ENCODE measurements at regions not wholly inside any gene's neighbourhood (a gene's known extent, or its start where the extent isn't known, plus 50 kb on each side); places are given as distances from the start of the nearest gene placed in this dataset.

DNA sequence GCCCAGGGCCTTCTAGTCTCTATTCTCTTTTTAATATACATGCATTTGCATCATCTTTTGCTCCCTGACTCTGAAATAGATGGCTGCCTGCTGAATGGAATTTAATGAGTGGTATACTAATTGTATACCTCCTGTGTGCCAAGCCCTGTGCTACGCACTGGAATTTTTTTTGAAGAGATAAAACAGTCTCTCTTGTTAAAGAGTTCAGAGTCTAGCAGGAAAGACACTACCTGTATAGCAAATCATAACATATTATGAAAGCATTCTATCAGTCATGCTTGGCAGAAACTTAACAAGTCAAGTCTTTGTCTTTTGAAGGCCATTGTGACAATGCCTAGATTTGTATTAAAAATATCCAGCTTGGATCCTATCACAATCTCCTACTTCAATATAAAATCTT, 63.7 kb upstream of the SESN3 start:
- no peak overlapping the region for H2AK5ac ChIP-seq (ENCODE audit: low read depth, low read length)
- FAIRE-seq: no peak
- H3K27me3 ChIP-seq (replicated peaks in 1 of 4; ENCODE audit: control insufficient read depth in 3 of 4, extremely low read depth in 1 of 4, insufficient read depth in 3 of 4, low read length in 3 of 4): no peaks in the 10 kb centered on the region
- no peaks in the 10 kb centered on the region for H4K20me1 ChIP-seq (replicated peaks in 1 of 2; ENCODE audit: control insufficient read depth in 1 of 2, insufficient read depth in 2 of 2, low read length in 2 of 2)
- no peak overlapping the region for H3K4ac ChIP-seq (replicated peaks; ENCODE audit: insufficient read length, low read depth, low read length)
- H2BK12ac ChIP-seq (ENCODE audit: low read depth, low read length): no peak overlapping the region; the same call in 1 of the 2 replicates
- no peaks in the 10 kb centered on the region for H3K79me2 ChIP-seq (ENCODE audit: control insufficient read depth in 1 of 2, insufficient read depth in 2 of 2, low read length in 2 of 2)
- 92% methylated on average over 1 of the region's 1 CpG; no CpG with 5 or more reads in 1 of the 2 experiments for WGBS, 2 experiments (ENCODE audit: extremely low coverage in 1 of 2, insufficient coverage in 1 of 2, insufficient read length in 1 of 2, insufficient replicate concordance in 2 of 2, low coverage in 1 of 2, low lambda C conversion rate in 2 of 2, missing lambda C conversion rate in 1 of 2)
- no peak overlapping the region for H2AFZ ChIP-seq (ENCODE audit: low read length)
- no peak overlapping the region for H2BK120ac ChIP-seq (replicated peaks; ENCODE audit: low read depth, low read length)
- DNase-seq (ENCODE audit: low read depth in 1 of 2, low spot score in 2 of 2): no peak
- no peak overlapping the region for H3K4me3 ChIP-seq (ENCODE audit: extremely low read depth in 1 of 4, insufficient read depth in 2 of 4, low read depth in 3 of 4, low read length in 4 of 4)
- no peaks in the 10 kb centered on the region for H3K79me1 ChIP-seq (ENCODE audit: low read depth, low read length)
- H2BK5ac ChIP-seq (ENCODE audit: low read depth, low read length): no peak overlapping the region; the same call in 1 of the 2 replicates
- no peak overlapping the region for H3K23ac ChIP-seq (ENCODE audit: insufficient read length)
- H4K8ac ChIP-seq (ENCODE audit: extremely low read depth, insufficient read depth, low read length): no peak overlapping the region
- H3K4me2 ChIP-seq (ENCODE audit: insufficient read depth in 1 of 2, low read depth in 2 of 2, low read length in 2 of 2): no peak overlapping the region
- H3K14ac ChIP-seq (ENCODE audit: insufficient read length): no peak overlapping the region
- H3K36me3 ChIP-seq (ENCODE audit: control insufficient read depth in 2 of 4, insufficient read depth in 4 of 4, low read length in 3 of 4): no peaks in the 10 kb centered on the region
- H3K27ac ChIP-seq (ENCODE audit: low read depth, low read length): no peak overlapping the region
- CTCF ChIA-PET (ENCODE audit: partially characterized antibody): interaction anchor here (1.0 kb wide), 1 partner anchor 43 kb away, joined by 3 read pairs; no protein-coding TSS in a partner anchor
- TF ChIP-seq POLR2A (IDR thresholded peaks at IDR 0.05; ENCODE audit: control extremely low read depth in 1 of 2, low read depth in 2 of 2, low read length in 2 of 2) (no peak), EZH2 (IDR thresholded peaks at IDR 0.05; ENCODE audit: low read depth, low read length, severe bottlenecking) (no peak), ZNF274 (IDR thresholded peaks at IDR 0.05; ENCODE audit: borderline replicate concordance, extremely low read depth, low read length) (no peak), KDM5A (IDR thresholded peaks at IDR 0.05; ENCODE audit: low read length) (no peak), KDM1A (IDR thresholded peaks at IDR 0.05; ENCODE audit: borderline replicate concordance, low read length) (no peak), BCL11A (IDR thresholded peaks at IDR 0.05; ENCODE audit: low read depth in 2 of 2, low read length in 2 of 2) (no peak), RBBP5 (IDR thresholded peaks at IDR 0.05; ENCODE audit: borderline replicate concordance, low read depth, low read length) (no peak)
- H3K4me1 ChIP-seq (replicated peaks in 1 of 4; ENCODE audit: control insufficient read depth in 3 of 4, insufficient read depth in 4 of 4, low read length in 3 of 4): peaks cover 2 to 21% (median 19%) of the 10 kb centered on the region in 4 experiments; a peak in 4 of 7 replicates
- POLR2A ChIA-PET (ENCODE audit: partially characterized antibody): no interaction called here
- H4K5ac ChIP-seq (ENCODE audit: insufficient read length, low read depth, low read length): no peak overlapping the region
- H3K23me2 ChIP-seq (ENCODE audit: low read depth, low read length): no peaks in the 10 kb centered on the region
- no peak overlapping the region for H3K56ac ChIP-seq (replicated peaks; ENCODE audit: insufficient read length, low read depth, low read length)
- H2BK15ac ChIP-seq (ENCODE audit: low read length): no peak overlapping the region
- H3K9ac ChIP-seq (replicated peaks in 1 of 4; ENCODE audit: extremely low read depth in 1 of 4, low read depth in 3 of 4, low read length in 3 of 4): no peak overlapping the region
- H4K91ac ChIP-seq (replicated peaks; ENCODE audit: insufficient read length, low read length): no peak overlapping the region
- H2BK20ac ChIP-seq (ENCODE audit: low read length): no peak overlapping the region
- H3K9me3 ChIP-seq (ENCODE audit: insufficient read depth in 2 of 2, low read depth in 1 of 2, low read length in 1 of 2): no peaks in the 10 kb centered on the region
- H3K18ac ChIP-seq (ENCODE audit: extremely low read depth, low read length): no peak overlapping the region
